ENCODE measurements at regions not wholly inside any gene's neighbourhood (a gene's known extent, or its start where the extent isn't known, plus 50 kb on each side); places are given as distances from the start of the nearest gene placed in this dataset.

DNA sequence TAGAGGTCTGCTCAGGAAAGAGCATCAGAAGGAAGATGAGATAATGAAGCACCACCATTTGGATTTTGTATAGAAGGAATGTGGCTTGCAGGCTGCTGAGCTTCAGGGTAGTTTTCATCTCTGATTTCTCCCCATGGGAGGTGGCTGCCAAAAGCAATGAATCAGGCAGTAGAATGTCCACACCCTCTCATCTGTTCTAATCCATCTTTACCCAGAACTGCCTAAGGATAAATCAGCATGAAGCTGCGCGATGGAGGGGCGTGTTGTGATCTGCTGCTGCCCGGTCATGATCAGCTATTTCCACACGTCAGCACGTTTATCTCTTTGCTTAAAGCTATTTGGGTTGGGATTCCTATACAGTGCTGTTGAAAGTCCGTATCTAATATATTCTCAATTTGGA is 295.4 kb downstream of the FOXA2 start:
- no peak overlapping the region for H3K9ac ChIP-seq (ENCODE audit: low read length)
- H3K79me2 ChIP-seq (ENCODE audit: insufficient read depth, low read length): no peaks in the 10 kb centered on the region
- Mint-ChIP-seq H3K27ac (ENCODE audit: unreplicated experiment) (no peak overlapping the region), H3K36me3 (ENCODE audit: low read depth, unreplicated experiment) (no peaks in the 10 kb centered on the region), H3K9me3 (ENCODE audit: unreplicated experiment) (no peaks in the 10 kb centered on the region), H3K27me3 (ENCODE audit: low read depth, unreplicated experiment) (peaks cover 56% of the 10 kb centered on the region), H3K4me3 (ENCODE audit: unreplicated experiment) (no peak overlapping the region), H3K4me1 (ENCODE audit: low read depth, unreplicated experiment) (no peaks in the 10 kb centered on the region)
- H3K36me3 ChIP-seq (ENCODE audit: insufficient read depth, low read length): no peaks in the 10 kb centered on the region
- H3K4me1 ChIP-seq (ENCODE audit: insufficient read depth, low read length): no peaks in the 10 kb centered on the region
- no peak for TF ChIP-seq EZH2 (IDR thresholded peaks at IDR 0.05; ENCODE audit: insufficient read depth, low read length)
- TF ChIP-seq, protein P1, sequence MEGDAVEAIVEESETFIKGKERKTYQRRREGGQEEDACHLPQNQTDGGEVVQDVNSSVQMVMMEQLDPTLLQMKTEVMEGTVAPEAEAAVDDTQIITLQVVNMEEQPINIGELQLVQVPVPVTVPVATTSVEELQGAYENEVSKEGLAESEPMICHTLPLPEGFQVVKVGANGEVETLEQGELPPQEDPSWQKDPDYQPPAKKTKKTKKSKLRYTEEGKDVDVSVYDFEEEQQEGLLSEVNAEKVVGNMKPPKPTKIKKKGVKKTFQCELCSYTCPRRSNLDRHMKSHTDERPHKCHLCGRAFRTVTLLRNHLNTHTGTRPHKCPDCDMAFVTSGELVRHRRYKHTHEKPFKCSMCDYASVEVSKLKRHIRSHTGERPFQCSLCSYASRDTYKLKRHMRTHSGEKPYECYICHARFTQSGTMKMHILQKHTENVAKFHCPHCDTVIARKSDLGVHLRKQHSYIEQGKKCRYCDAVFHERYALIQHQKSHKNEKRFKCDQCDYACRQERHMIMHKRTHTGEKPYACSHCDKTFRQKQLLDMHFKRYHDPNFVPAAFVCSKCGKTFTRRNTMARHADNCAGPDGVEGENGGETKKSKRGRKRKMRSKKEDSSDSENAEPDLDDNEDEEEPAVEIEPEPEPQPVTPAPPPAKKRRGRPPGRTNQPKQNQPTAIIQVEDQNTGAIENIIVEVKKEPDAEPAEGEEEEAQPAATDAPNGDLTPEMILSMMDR (IDR thresholded peaks at IDR 0.05; ENCODE audit: insufficient read depth, low read depth, low read length): no peak
- no peak for DNase-seq (ENCODE audit: low read depth)
- no peaks in the 10 kb centered on the region for H4K20me1 ChIP-seq (ENCODE audit: insufficient read depth, low read length)
- no peak for FAIRE-seq
- H3K27me3 ChIP-seq (ENCODE audit: insufficient read depth, low read length): no peaks in the 10 kb centered on the region
- H2AFZ ChIP-seq (ENCODE audit: low read depth, low read length): no peak overlapping the region
- no peak overlapping the region for H3K27ac ChIP-seq (ENCODE audit: low read depth, low read length)
- H3K4me2 ChIP-seq (ENCODE audit: low read length): no peak overlapping the region
- H3K4me3 ChIP-seq (ENCODE audit: insufficient read depth, low read depth, low read length): no peak overlapping the region
- no peaks in the 10 kb centered on the region for H3K9me3 ChIP-seq (ENCODE audit: insufficient read depth, low read depth, low read length)

DNA sequence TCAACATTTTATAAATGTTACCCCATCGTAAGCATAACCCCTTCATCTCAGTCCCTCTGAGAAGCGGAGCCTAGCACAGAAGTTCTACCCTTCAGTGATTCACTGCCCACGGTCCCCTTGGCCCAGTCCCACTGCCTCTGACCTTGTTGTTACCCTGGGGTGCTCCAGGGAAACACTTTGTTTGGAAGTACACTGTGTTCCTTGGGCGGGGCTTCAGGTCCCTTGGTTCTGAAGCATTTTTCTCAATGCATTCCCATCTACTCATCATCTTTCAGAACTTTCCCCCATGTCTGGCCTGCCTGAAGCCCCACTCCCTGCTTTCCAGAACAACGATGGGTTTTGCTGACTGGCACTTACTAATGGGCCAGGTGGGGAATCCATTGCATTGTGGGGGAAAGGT is 296.2 kb downstream of the FOXA2 start:
- Mint-ChIP-seq H3K27me3 (ENCODE audit: low read depth, unreplicated experiment) (peaks cover 51% of the 10 kb centered on the region), H3K4me1 (ENCODE audit: low read depth, unreplicated experiment) (no peaks in the 10 kb centered on the region), H3K27ac (ENCODE audit: unreplicated experiment) (no peak overlapping the region), H3K4me3 (ENCODE audit: unreplicated experiment) (no peak overlapping the region), H3K36me3 (ENCODE audit: low read depth, unreplicated experiment) (no peaks in the 10 kb centered on the region), H3K9me3 (ENCODE audit: unreplicated experiment) (no peaks in the 10 kb centered on the region)
- H4K20me1 ChIP-seq (ENCODE audit: insufficient read depth, low read length): no peaks in the 10 kb centered on the region
- H3K4me3 ChIP-seq (ENCODE audit: insufficient read depth, low read depth, low read length): no peak overlapping the region
- no peaks in the 10 kb centered on the region for H3K79me2 ChIP-seq (ENCODE audit: insufficient read depth, low read length)
- FAIRE-seq (no peak), DNase-seq (ENCODE audit: low read depth) (no peak)
- no peak overlapping the region for H2AFZ ChIP-seq (ENCODE audit: low read depth, low read length)
- TF ChIP-seq, protein P1 (IDR thresholded peaks at IDR 0.05; ENCODE audit: insufficient read depth, low read depth, low read length): no peak
- no peak for TF ChIP-seq EZH2 (IDR thresholded peaks at IDR 0.05; ENCODE audit: insufficient read depth, low read length)
- no peak overlapping the region for H3K27ac ChIP-seq (ENCODE audit: low read depth, low read length)
- H3K27me3 ChIP-seq (ENCODE audit: insufficient read depth, low read length): no peaks in the 10 kb centered on the region
- H3K9me3 ChIP-seq (ENCODE audit: insufficient read depth, low read depth, low read length): no peaks in the 10 kb centered on the region
- no peak overlapping the region for H3K4me2 ChIP-seq (ENCODE audit: low read length)
- H3K4me1 ChIP-seq (ENCODE audit: insufficient read depth, low read length): no peaks in the 10 kb centered on the region
- H3K9ac ChIP-seq (ENCODE audit: low read length): no peak overlapping the region
- no peaks in the 10 kb centered on the region for H3K36me3 ChIP-seq (ENCODE audit: insufficient read depth, low read length)

DNA sequence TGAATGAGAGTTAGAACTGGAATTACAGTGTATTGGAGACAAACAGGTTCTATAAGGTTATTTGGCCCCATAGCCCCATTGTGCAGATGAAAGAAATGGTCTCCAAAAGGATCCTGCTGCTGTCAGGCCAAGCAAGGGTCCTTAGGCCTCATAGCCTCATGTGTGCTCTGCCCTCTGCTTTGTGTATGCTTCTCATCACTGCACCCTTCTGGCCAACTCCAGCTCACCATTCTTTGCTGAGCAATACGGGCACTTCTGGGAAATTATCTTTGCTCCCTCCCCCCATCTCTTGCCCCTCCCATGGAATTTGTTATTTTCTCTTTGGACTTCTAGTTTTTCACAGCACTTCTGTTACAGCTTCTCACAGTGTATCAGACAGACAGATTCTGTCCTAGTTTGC is 298.8 kb downstream of the FOXA2 start:
- H4K20me1 ChIP-seq (ENCODE audit: insufficient read depth, low read length): no peaks in the 10 kb centered on the region
- H3K4me1 Mint-ChIP-seq (ENCODE audit: low read depth, unreplicated experiment): no peaks in the 10 kb centered on the region
- H3K4me3 ChIP-seq (ENCODE audit: insufficient read depth, low read depth, low read length): no peak overlapping the region
- no peak overlapping the region for H3K27ac Mint-ChIP-seq (ENCODE audit: unreplicated experiment)
- no peaks in the 10 kb centered on the region for H3K9me3 ChIP-seq (ENCODE audit: insufficient read depth, low read depth, low read length)
- H3K9ac ChIP-seq (ENCODE audit: low read length): no peak overlapping the region
- no peaks in the 10 kb centered on the region for H3K36me3 ChIP-seq (ENCODE audit: insufficient read depth, low read length)
- H3K9me3 Mint-ChIP-seq (ENCODE audit: unreplicated experiment): no peaks in the 10 kb centered on the region
- H3K4me2 ChIP-seq (ENCODE audit: low read length): no peak overlapping the region
- no peaks in the 10 kb centered on the region for H3K36me3 Mint-ChIP-seq (ENCODE audit: low read depth, unreplicated experiment)
- TF ChIP-seq EZH2 (IDR thresholded peaks at IDR 0.05; ENCODE audit: insufficient read depth, low read length): no peak
- TF ChIP-seq, protein P1 (IDR thresholded peaks at IDR 0.05; ENCODE audit: insufficient read depth, low read depth, low read length): no peak
- H3K27ac ChIP-seq (ENCODE audit: low read depth, low read length): no peak overlapping the region
- no peaks in the 10 kb centered on the region for H3K4me1 ChIP-seq (ENCODE audit: insufficient read depth, low read length)
- H3K27me3 Mint-ChIP-seq (ENCODE audit: low read depth, unreplicated experiment): peaks cover 43% of the 10 kb centered on the region
- no peak overlapping the region for H2AFZ ChIP-seq (ENCODE audit: low read depth, low read length)
- FAIRE-seq (no peak), DNase-seq (ENCODE audit: low read depth) (no peak)
- H3K79me2 ChIP-seq (ENCODE audit: insufficient read depth, low read length): no peaks in the 10 kb centered on the region
- no peak overlapping the region for H3K4me3 Mint-ChIP-seq (ENCODE audit: unreplicated experiment)
- no peaks in the 10 kb centered on the region for H3K27me3 ChIP-seq (ENCODE audit: insufficient read depth, low read length)

Data from astrocyte (in vitro differentiated cells and primary cell).